ENCODE measurements at regions not wholly inside any gene's neighbourhood (a gene's known extent, or its start where the extent isn't known, plus 50 kb on each side); places are given as distances from the start of the nearest gene placed in this dataset.

- Histone ChIP-seq H2BK15ac (ENCODE audit: low read depth, low read length) (no peak overlapping the region), H2BK5ac (ENCODE audit: low read depth, low read length, poor library complexity, severe bottlenecking) (no peak overlapping the region), H4K5ac (ENCODE audit: low read depth, low read length) (no peak overlapping the region), H2AFZ (replicated peaks; ENCODE audit: low read length, poor library complexity) (no peak overlapping the region), H4K8ac (ENCODE audit: low read depth in 2 of 2, low read length in 2 of 2) (no peak overlapping the region), H3K9ac (ENCODE audit: low read depth, low read length) (no peak overlapping the region), H2BK20ac (ENCODE audit: low read depth, low read length) (no peak overlapping the region), H2BK120ac (ENCODE audit: low read depth, low read length) (no peak overlapping the region), H3K4me3 (ENCODE audit: insufficient read depth, low read depth, low read length) (no peak overlapping the region), H3K14ac (replicated peaks; ENCODE audit: low read depth, low read length) (no peak overlapping the region), H3K79me1 (ENCODE audit: low read depth in 1 of 2, low read length in 2 of 2) (peaks cover 0 to 5% of the 10 kb centered on the region in 2 experiments; a peak in 1 of 4 replicates), H3K4me1 (ENCODE audit: control insufficient read depth, insufficient read depth, low read length) (no peaks in the 10 kb centered on the region), H3K9me3 (ENCODE audit: control insufficient read depth, insufficient read depth, low read length) (no peaks in the 10 kb centered on the region), H2AK9ac (replicated peaks; ENCODE audit: low read depth, low read length, poor library complexity) (no peak overlapping the region), H2AK5ac (ENCODE audit: low read depth, low read length) (no peak overlapping the region), H3K27me3 (ENCODE audit: control insufficient read depth, insufficient read depth, low read length) (no peaks in the 10 kb centered on the region), H3K9me1 (ENCODE audit: insufficient read depth, low read length) (no peaks in the 10 kb centered on the region), H3K27ac (ENCODE audit: insufficient read depth, low read length) (no peak overlapping the region), H3K4ac (ENCODE audit: low read depth, low read length) (no peak overlapping the region), H3K56ac (ENCODE audit: extremely low read depth, insufficient read depth, low read length) (no peak overlapping the region), H3K4me2 (ENCODE audit: low read depth, low read length) (no peak overlapping the region), H4K20me1 (ENCODE audit: insufficient read depth, low read length) (peaks cover 5% of the 10 kb centered on the region; the same call in 1 of the 2 replicates), H3K18ac (ENCODE audit: low read depth, low read length) (no peak overlapping the region), H3K23ac (ENCODE audit: low read depth, low read length) (no peak overlapping the region), H4K91ac (ENCODE audit: insufficient read depth, low read depth, low read length) (no peak overlapping the region), H3K36me3 (ENCODE audit: control insufficient read depth, insufficient read depth, low read length) (no peaks in the 10 kb centered on the region)
- TF ChIP-seq POLR2A (IDR thresholded peaks at IDR 0.05; ENCODE audit: low read depth, low read length): no peak
- no peak for TF ChIP-seq NFE2L2 (IDR thresholded peaks at IDR 0.05; ENCODE audit: low read depth, low read length)
- no peak for TF ChIP-seq FOS (IDR thresholded peaks at IDR 0.05; ENCODE audit: low read depth, low read length)
- TF ChIP-seq CHD1 (IDR thresholded peaks at IDR 0.05; ENCODE audit: low read depth, low read length): no peak
- no peak for TF ChIP-seq RCOR1 (IDR thresholded peaks at IDR 0.05; ENCODE audit: insufficient replicate concordance, low read length)
- TF ChIP-seq MAFK (IDR thresholded peaks at IDR 0.05; ENCODE audit: low read depth, low read length): no peak
- no peak for TF ChIP-seq RAD21 (IDR thresholded peaks at IDR 0.05; ENCODE audit: low read length)
- TF ChIP-seq CTCF (conservative IDR thresholded peaks at IDR 0.05; ENCODE audit: low read depth, low read length): no peak
- no peak for TF ChIP-seq MXI1 (IDR thresholded peaks at IDR 0.05; ENCODE audit: borderline replicate concordance, low read depth, low read length)
- no peak for TF ChIP-seq CEBPB (IDR thresholded peaks at IDR 0.05; ENCODE audit: low read depth, low read length)
- no peak for TF ChIP-seq MAZ (IDR thresholded peaks at IDR 0.05; ENCODE audit: borderline replicate concordance, low read depth, low read length)
- no peak for TF ChIP-seq ELK1 (IDR thresholded peaks at IDR 0.05; ENCODE audit: borderline replicate concordance, low read depth, low read length)
- TF ChIP-seq USF2 (IDR thresholded peaks at IDR 0.05; ENCODE audit: low read depth, low read length): no peak
- no peak for TF ChIP-seq RFX5 (IDR thresholded peaks at IDR 0.05; ENCODE audit: low read depth, low read length)
- no peak for TF ChIP-seq SMC3 (IDR thresholded peaks at IDR 0.05; ENCODE audit: low read depth, low read length)
- ATAC-seq (ENCODE audit: low read depth) (no peak), DNase-seq (no peak)
- WGBS, 2 experiments (ENCODE audit: extremely low coverage in 2 of 2, insufficient read length in 1 of 2): 80% methylated on average over 1 of the region's 3 CpGs; no CpG with 5 or more reads in 1 of the 2 experiments
- BruUV-seq (replicated peaks): no TSS peak
- intact Hi-C loops (cut with micrococcal nuclease): no loop called here
- ChIA-PET CTCF (no interaction called here), POLR2A (ENCODE audit: unreplicated experiment) (interaction anchor here (1.4 kb wide), 1 partner anchor 919 kb away, joined by 3 read pairs; a partner anchor contains a TSS)
- dilution Hi-C loops (cut with HindIII; ENCODE audit: low sequenced_read_pairs, unreplicated experiment): loop anchor here (25.0 kb wide), 1 partner anchor 752 kb away; a partner anchor contains a TSS
- in situ Hi-C loops (cut with MboI; ENCODE audit: low sequenced_read_pairs): loop anchor here (10.0 to 25.0 kb wide), 3 partner anchors 848 to 1100 kb away; a partner anchor contains a TSS
Measured at GRCh38 chr6:27135087-27135657, 112.3 kb upstream of the PRSS16 start.

Data from IMR-90 (cell line).